CD4-positive, alpha-beta T cell treated with Interferon alpha-2 for 1 hour (primary cell): ENCODE measurements at regions not wholly inside any gene's neighbourhood (a gene's known extent, or its start where the extent isn't known, plus 50 kb on each side); places are given as distances from the start of the nearest gene placed in this dataset.

Source experiments
- DNase-seq, 2 donors: peaks; one replicate each; pipeline ENCODE4 v3.0.0-alpha.2; 2020 to 2022

DNA sequence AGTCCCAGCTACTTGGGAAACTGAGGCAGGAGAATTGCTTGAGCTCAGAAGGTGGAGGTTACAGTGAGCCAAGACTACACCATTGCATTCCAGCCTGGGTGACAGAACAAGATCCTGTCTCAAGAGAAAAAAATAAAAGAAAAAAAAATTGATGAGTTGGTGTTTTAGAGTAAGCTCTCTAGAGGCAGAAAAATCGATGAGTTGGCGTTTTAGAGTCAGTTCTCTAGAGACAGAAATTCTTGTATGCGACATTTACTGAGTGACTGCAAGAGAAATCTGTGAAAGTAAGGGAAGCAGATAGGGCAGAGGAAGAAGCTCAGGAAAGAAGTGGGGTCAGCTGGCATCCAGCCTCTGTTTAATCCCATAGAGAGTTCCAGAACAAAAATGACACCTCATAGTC, 298.7 kb upstream of the ARRDC4 start:
- no peak for DNase-seq

DNA sequence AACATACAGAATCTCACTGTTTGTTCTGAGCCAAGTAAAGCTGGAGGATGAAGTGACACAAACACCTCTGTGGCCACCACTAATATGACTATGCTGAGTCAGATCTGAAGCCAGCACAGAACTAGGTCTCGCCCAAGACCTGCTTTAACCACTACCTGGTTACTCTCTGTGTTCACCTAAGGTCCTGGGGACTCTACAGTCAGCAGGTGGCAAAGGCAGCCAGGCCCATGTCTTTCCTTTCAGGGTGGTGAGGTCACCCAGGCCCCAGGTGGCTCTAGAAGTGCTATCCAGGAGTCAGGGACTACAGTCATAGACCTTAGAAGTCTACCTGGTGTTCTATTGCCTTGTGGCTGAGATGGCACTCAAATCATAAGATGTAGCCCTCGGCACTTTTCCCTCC, 287.9 kb upstream of the ARRDC4 start:
- no peak for DNase-seq

DNA sequence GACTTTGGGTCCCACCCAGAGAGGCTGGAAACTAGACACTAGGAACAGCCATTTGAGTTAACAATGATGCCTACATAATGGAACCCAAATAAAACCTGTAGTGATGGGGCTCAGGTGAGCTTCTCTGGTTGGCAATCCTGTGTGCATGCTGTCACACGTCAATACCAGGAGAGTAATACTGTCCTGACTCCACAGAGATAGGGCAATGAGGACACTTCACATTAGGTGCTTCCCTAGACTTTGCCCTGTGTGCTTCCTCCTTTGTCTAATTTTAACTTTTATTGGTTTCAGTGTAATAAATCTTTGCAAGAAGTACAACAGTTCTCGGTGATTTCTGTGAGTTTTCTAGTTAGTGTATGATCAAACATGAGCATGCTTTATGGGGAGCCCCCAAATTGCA, 281.8 kb upstream of the ARRDC4 start:
- DNase-seq, result no peak

DNA sequence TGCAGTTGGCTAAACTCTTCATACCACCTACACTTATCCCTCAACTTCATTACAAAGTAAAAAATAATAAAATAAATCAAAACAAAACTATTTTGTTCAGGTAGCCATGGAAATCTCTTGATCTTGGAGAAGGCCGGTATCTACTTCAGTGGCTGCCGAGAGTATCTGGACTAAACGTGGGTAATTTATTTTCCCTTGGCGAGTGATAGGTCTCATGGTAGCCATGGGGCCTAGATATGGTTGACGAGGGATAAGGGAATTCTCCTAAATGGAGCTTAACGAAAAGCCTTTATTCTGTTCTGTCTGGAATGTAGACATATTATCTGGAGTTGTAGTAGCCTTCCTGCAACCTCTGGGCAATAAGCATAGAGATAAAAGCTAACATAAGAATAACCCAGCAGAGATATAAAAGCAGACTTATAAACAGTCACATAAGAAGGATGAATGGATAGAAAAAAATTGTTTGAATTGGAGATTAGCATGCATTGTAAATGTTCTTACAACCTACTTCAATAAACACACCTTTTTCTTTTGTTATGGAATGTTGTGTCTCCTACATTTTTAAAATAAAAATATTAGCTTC, 281.3 kb upstream of the ARRDC4 start:
- DNase-seq, result no peak

DNA sequence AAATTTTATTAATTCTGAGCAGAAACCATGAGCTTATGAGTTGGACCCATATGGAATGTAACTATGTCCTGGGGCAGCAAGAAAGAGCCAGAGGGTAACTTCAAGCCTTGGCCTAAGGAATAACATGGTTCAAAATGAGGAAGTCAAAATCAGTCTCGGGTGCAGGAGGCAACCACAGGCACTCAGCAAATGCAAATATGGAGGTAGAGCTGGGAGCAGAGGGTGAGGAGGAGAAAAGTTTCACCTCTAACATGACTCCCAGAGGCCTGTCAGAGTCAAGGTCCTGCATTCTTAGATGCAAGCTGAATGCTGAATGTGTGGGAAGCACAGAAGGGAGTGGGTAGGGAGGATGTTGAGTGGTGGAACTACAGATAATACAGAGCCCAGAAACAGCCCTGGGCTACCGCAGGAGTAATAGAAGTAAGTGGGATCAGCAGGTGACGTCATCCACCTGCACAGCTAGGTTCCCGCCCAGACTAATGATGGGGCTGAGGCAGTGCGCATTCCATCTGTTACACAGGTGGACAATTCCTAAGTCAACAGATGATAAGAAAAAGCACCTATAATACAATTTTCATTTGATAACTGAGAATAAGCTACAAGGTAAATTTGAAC, 279.8 kb upstream of the ARRDC4 start:
- no peak for DNase-seq

DNA sequence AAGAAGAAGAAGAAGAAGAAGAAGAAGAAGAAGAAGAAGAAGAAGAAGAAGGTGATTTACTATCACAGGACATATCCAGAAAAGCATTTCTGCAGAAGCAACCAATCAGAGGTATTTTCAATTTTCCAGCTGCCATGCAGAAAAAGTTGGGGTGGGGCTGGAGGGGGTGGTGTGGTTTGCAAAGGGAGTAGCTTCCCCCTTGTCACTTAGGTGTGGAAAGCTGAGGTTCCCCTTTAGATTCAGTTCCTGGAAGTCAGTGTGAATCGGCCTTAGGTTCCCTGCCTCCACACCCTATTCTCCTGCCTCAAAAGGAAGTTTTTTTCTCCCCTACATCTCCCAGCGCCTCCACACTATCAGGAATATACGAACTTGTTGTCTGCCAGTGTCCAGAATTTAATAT, 276.7 kb upstream of the ARRDC4 start:
- DNase-seq, result no peak

DNA sequence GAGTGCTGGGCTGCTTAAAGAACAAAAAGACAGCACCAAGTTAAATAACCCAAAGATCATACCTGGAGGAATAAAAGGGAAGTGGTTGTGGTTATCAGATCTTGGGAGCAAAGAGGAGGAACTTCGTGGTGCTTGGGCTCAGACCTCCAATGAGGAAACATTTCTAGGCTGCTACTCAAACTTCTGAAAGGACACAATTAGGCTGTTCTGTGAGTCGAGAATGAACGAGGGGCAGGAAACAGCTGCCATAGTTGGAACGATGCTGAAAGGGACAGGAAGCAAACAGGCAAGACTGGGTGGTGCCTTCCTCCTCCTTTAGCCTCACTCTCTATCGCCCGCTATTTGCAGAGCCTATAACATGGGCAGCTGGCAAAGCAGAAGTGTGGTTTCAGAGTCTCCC, 276.3 kb upstream of the ARRDC4 start:
- no peak for DNase-seq

DNA sequence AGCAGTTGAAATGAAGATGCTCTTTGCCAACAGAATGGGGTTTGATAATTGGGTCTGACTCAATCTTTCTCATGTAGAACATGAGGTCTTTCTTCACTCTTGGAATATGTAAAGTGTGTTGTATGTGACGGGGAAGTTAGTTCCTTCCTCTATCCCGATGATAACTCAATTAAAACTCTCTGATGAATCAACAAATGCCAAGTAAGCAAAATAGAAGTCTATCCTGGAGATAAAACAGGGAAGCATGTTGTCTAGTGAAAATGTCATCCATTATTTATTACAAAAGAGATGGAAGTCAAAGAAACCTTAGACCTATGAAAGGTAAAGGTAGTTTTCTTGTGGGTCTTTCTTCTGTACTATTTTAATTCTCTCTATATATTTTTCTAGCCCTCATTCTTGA, 274.2 kb upstream of the ARRDC4 start:
- DNase-seq, result no peak

DNA sequence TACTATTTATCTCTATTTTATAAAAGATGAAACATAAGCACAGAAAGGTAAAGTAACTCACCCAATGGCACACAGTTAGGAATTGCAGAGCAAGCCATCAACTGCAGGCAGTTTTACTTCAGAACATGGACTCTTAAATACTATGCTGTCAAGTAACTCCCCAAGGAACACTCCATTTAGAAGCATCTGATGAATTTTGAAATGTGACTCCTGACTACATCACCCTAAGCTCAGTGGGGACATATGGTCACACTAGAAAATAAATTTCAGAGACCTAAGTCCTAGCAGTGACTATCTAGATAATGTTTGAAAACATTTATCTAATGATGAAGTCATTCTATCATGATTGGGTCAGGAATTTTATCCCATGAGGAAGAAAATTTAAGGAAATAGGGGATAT, 272.8 kb upstream of the ARRDC4 start:
- no peak for DNase-seq

DNA sequence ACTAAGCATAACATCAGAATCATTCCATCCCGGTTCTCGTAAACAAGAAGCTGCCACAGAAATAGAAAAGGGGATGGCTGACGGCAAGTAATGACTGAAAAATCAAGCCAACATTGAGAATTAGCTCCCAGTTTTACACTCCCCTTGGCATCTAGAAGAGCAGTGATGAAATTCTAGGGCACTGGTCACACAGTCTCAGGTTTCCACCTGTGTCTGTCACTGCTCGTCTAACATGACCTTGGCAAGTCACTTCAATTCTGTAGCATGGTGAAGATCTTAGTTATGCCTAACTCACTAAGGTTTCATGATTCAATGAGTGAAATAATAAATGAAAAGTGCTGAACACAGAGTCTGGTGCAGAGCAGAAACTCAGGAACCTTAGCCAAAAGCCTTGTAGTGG, 272.3 kb upstream of the ARRDC4 start:
- no peak for DNase-seq

DNA sequence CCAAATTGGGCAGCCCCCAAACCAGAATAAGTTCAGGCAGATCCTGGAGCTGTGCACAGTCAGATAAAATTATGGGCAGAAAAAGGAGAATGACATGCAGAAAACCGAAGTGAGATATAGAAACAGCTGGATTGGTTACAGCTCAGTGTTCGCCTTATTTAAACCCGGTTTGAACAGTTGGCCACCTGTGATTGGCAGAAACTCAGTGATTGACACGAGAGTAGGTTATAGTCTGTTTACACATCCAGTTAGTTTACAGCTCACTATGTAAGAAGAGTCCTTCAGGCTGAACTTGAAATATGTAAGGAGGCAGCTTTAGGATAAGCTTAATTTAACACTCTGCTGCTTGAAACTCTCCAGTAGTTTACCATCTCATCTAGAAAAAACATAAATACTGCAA, 271.6 kb upstream of the ARRDC4 start:
- DNase-seq, result no peak

DNA sequence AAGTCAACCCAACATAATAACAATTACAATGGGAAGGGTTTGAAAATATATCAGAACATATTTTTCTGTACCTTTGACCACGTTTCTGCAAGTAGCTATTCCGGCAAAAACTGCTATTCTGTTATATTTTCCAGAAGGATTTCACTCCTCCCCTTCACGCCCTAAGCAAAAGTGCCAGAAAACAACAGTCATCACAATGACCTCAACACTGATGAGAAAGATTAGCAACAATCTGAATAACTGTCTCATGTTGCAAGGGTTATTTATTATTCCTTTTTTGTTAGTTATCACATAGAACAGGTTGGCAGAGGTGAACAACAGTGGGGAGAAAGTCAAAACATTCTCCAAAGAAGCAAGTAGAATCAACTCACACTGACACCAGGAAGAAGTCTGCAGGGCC, 269.4 kb upstream of the ARRDC4 start:
- DNase-seq, result no peak

DNA sequence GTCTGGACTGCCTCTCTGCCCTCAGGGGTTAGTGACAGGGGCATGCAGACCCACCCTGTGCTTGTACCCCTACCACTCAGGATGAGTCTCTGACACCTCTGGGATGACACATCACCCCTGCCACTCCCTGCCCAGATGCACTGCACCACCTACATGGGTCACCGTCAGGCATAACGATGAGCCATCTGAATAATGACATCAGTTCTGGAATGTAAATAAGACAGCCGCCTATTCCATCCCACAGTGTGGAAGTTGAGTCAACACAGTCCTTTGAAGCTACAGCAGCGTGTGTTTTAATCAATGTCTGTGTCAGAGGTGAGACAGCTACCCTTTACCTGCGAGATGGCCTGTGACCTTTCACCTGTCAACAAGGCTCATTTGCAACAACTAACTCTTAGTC, 268.7 kb upstream of the ARRDC4 start:
- no peak for DNase-seq

DNA sequence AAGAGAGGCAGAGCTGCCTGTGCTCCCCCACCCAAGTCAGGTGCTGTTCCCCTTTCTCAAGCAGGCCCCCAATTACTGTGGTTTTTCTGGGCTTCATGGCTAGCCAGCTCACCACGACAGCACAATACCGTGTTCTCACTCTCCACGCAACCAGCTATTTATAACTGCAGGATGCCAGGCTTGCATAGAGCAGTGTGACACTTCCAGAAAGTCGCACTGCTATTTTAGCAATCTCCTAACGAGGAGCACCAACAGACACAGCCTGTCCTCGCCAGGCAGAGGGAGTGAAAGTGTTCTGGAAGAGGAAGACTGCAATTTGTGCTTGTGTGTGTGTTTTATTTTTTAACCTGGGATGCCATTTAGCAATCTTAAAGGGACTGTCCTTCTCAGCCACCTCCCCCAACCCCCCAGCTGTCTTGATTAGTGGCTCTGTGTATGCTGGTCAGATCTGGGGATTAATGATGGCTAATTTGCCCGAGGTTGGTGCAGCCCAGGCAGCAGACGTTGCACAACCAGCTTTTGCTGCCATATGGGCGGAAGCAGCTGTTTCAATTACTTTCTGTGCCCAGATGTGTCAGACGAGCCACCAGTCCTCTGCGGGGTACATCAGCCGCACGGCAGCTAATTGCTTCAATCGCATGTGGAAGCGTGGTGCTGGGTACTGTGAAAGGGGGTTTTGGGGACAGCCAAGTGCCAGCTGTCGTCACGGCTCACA, 268.0 kb upstream of the ARRDC4 start:
- DNase-seq, result no peak

DNA sequence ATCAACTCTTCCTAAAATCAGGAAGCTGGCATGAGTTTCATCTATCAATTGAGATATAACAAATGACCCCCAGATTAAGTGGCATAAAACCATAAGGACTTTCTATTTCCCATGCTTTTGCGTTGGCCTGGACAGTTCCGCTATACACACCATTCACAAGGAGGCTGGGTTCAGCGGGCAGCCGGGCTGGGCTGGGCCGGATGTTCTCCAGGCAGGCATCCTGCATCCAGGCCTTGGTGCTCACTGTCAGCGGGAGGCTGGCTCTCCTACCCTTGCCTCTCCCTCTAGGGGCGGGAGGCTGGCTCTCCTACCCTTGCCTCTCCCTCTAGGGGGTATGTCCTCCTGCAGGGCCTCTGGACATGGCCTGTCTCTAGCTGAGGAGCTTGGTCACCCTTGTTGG, 266.0 kb upstream of the ARRDC4 start:
- no peak for DNase-seq

DNA sequence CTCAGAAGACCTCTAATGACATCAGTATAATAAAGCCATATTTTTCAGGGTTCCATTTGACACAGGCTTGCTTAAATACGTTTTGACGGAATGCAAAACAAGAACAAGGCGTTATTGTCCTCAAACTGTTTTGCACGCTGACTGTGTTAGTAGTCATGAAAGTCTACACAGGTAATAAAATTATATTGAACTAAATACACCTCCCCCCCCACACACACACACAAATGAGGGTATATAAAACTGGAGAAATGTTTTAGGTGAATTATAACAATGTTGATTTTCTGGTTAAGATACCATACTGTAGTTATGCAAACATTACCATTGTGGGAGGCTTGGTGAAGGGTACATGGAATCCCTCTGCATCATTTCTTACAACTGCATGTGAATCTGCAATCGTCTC, 257.1 kb upstream of the ARRDC4 start:
- no peak for DNase-seq

DNA sequence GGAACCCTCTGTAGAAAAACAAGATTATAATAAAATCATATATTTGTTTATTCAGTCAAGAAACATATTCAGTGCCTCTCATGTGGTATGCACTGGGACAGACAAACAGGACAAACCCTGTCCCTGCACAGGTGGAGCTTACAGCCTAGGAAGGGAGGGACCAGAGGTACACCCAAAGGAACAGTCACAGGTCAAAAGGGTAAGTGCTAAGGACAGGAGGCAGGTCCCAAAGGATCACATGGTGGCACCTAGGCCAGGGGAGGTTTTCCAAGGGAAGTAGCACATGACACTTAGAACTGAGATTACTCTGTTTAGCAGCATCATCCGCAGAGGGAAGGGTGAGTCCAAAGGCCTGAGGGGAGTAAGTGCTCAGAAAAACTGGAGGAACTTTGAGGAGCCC, 254.4 kb upstream of the ARRDC4 start:
- DNase-seq, result no peak

DNA sequence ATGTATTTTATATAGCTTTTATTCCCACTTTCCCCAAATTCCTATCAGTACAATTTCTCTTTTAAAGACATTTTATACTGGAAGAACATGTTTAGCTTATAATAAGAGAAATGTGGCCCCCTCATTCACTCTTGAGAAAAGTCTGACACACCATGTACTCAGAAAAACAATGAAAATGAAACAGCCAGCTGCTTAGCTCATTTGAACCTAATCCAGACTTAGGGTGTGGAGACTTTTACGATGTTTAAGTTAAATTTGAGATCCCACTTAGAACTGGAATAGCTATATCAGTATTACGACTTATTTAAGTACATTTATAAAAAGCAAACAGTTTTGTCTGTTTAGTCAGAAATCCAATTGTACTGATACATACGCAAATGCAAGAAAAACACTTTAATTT, 252.3 kb upstream of the ARRDC4 start:
- no peak for DNase-seq

DNA sequence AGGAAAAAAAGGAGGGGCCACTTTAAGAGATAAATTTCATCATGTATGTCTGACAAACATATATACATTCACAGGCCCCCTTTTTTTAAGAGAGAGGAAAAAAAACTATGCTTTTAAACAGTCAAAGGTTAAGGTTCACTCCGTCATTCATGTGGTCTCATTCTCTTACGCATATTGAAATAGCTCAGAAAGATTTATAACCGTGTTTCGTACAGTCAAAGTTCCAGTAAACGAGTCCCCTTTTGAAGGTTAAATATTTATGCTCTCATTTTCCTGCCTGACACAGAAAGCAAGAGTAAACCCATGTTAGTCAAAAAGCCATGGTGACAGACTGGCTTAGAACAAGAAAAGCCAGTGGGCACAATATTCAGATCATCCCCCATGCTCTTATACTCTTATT, 248.0 kb upstream of the ARRDC4 start:
- no peak for DNase-seq

DNA sequence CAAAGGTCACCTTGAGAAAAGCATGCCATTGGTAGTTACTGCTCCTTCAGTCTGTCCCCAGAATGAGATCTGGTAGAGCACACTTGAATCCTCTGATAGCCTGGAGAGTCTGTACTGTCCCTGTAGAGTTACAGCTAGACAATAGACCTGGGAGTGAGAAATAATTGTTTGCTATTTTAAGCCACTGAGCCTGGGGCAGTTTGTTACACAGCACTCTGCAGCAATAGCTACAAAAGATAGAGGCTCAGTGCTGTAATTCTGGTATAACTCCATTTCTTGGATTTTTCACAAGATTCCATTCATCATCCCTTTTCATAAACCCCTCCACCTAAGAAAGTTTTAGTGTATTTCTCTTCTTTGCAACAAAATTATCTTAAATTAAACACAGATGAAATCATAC, 242.7 kb upstream of the ARRDC4 start:
- no peak for DNase-seq

DNA sequence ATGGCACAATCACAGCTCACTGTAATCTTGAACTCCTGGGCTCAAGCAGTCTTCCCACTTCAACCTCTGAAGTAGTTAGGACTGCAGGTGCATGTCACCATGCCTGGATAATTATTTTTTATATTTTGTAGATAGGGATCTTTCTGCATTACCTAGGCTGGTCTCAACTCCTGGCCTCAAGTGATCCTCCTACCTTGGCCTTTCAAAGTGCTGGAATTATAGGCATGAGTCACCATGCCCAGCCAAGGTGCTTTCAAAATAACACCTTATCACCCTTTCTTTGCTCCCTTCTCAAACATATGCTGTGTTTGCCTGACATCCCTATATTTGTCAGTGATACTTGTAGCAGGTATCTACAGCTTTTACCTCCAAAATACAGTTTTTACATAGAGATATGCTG, 242.0 kb upstream of the ARRDC4 start:
- no peak for DNase-seq

DNA sequence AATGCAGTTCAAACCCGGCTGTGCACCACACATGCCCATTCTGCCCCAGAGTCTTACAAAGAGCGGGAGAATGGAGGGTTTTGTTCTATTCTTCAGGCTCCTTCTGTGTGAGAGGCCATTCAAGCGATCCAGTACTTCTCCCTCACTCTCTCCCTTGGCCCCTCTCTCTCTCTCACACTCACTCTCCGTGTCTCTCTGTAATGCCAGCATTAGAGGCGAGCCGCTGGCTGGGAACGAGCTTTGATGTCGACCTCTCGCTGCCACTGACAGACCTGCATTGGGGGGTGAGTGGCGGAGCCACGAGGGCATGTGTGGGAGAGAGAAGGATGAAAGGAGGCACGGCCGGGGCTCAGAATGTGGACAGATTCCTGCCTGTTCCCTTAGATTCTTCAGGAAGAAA, 231.7 kb upstream of the ARRDC4 start:
- no peak for DNase-seq

DNA sequence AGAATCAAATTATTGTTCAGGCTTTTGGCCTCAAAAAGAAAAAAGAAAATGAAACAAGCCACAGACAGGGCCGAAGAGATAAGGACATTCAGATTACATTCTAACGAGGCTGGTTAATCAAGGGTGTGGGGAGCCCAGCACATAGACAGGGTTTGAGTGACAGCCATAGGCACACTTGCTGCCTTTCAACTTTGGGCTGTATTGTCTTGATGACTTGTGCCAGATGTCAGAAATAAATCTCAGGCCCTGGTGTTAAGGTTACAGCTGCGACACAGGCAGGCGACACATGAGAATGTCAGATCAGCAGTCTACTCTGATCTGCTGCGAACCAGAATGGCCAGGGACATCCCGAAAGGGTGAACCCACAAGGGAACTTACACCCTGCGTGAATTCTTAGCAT, 231.2 kb upstream of the ARRDC4 start:
- DNase-seq, result no peak

DNA sequence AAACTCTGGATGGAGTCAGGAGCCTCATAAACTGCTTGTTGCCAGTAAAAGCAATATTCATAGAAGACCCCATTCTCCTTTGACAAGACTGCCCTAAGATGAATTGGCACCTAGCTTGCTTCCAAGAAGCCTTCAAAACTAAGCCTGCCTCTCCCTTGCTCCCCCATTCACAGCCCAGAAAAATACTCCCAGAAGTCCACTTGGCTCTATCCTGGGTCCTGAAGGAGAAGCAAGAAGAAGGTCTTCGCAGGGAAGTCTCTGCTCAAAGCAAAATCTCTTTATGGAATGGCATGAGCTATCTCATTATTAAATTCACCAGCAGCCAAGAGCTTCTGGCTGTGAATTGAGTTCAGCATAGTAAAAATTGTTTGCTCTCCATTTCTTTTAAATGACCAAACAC, 230.2 kb upstream of the ARRDC4 start:
- DNase-seq, result no peak

DNA sequence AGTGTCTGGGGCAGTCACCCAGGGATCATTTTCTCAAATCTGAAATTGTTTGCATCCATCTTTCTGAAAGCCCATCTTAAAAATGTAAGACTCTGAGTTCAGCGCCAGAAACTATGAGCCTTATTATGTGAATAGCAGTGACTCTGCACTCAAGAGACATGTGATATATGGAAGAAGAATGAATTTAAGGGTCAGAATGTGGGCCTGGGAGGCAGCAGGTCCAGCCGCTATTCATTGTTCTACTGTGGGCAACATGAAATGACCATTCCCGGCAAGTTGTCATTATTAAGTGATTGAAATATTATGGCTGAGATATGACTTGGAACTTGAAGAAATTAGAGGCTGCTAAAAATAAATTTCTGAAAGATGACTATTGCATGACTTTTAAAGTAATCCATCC, 228.6 kb upstream of the ARRDC4 start:
- DNase-seq, result no peak
